Sigmoid colon (tissue), 6 donors: ENCODE measurements at regions not wholly inside any gene's neighbourhood (a gene's known extent, or its start where the extent isn't known, plus 50 kb on each side); places are given as distances from the start of the nearest gene placed in this dataset.
"Not testable (repeated sequence)": the region's sequence is repeated elsewhere in the genome, so short reads cannot be mapped to it uniquely, and the experiment has no call there.

ENCODE experiments used
- DNase-seq: peaks from one replicate; pipeline ENCODE4 v3.0.0-alpha.2; 2019
- H3K27ac ChIP-seq, 4 donors: fragments of 200-600 bp; sonication (generic); one replicate each; pipeline ENCODE4 v1.5.1; 2016 to 2019; ENCODE audit warnings: mild to moderate bottlenecking in 1 of 4
- H3K27me3 ChIP-seq, 3 donors: fragments of 200-600 bp; sonication (generic); one replicate each; pipeline ENCODE4 v1.5.1; 2019; ENCODE audit warnings: mild to moderate bottlenecking in 1 of 3
- H3K36me3 ChIP-seq, 4 donors: fragments of 200-600 bp; sonication (generic); one replicate each; pipeline ENCODE4 v1.5.1; 2016 to 2019
- H3K4me1 ChIP-seq, 4 donors: fragments of 200-600 bp; sonication (generic); one replicate each; pipeline ENCODE4 v1.5.1; 2017 to 2019
- H3K4me3 ChIP-seq, 4 donors: fragments of 200-600 bp; sonication (generic); one replicate each; pipeline ENCODE4 v1.5.1; 2017 to 2019; ENCODE audit warnings: mild to moderate bottlenecking in 2 of 4, moderate library complexity in 1 of 4
- H3K9me3 ChIP-seq, 4 donors: fragments of 200-600 bp in 3 of 4; sonication (generic) in 3 of 4; one replicate each; pipeline versions ENCODE4 v1.5.1 to v1.6.1; 2013 to 2019
- EP300 ChIP-seq, 4 donors: sonication (generic); formaldehyde crosslinking; IDR thresholded peaks; one replicate each; pipeline ENCODE4 v1.6.1; 2017; ENCODE audit warnings: antibody characterized with exemption in 4 of 4
- POLR2A ChIP-seq, 2 donors: fragments of 450-650 bp; IDR thresholded peaks; one replicate each; pipeline ENCODE4 v1.6.1; 2016; ENCODE audit warnings: antibody characterized with exemption in 2 of 2, mild to moderate bottlenecking in 2 of 2, moderate library complexity in 2 of 2
- POLR2AphosphoS5 ChIP-seq, 4 donors: sonication (generic); formaldehyde crosslinking; IDR thresholded peaks; one replicate each; pipeline ENCODE4 v1.6.1; 2017; ENCODE audit warnings: antibody characterized with exemption in 4 of 4
- WGBS, 2 donors: extraction: QIAGEN DNeasy Blood & Tissue Kit; methylation state at CpG; one replicate each; pipeline ENCODE4 v1.1.7; 2013; 5-methylcytosine and 5-hydroxymethylcytosine counted together
- intact Hi-C: fragments of 100-400 bp; cut with DNase I; formaldehyde crosslinking; loops from one replicate; pipeline ENCODE4 v1.15.1; 2023
- TF ChIP-seq, protein P1 (sequence below), 4 experiments: fragments of 450-650 bp in 3 of 4; fragments of 200-600 bp in 1 of 4; IDR thresholded peaks; one replicate each; pipeline ENCODE4 v1.5.1; 2016 to 2019; ENCODE audit warnings: antibody characterized with exemption in 4 of 4, mild to moderate bottlenecking in 3 of 4, moderate library complexity in 2 of 4
- donor health status: healthy with polysubstance abuse.
- donor health status: healthy.

DNA sequence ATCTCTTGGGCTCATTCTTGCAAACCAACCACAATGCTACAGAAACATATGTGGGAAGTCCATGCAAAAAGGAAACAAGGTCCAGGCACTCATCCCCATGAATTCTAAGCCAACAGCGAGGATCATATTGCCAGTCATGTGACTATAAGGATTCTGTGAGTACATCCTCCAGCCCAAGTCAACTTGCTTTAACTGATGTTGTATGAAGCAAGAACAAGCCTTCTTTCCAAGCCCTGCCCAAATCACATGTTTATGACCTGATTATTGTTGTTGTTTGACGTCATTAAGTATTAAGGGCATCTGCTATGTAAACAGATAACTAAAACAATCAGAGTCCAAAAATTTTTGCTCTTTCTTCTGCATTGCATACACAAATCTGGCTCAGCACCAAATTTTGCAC lies 78.2 kb upstream of the MON1B start:
- no peak overlapping the region for H3K27ac ChIP-seq
- H3K27me3 ChIP-seq = no peaks in the 10 kb centered on the region
- H3K9me3 ChIP-seq = no peaks in the 10 kb centered on the region
- no peaks in the 10 kb centered on the region for H3K4me1 ChIP-seq
- 52 to 77% methylated on average over 2 of the region's 2 CpGs for WGBS, 2 donors
- intact Hi-C loops = no loop called here
- TF ChIP-seq POLR2AphosphoS5 (IDR thresholded peaks at IDR 0.05) (no peak), POLR2A (IDR thresholded peaks at IDR 0.05) (no peak), EP300 (IDR thresholded peaks at IDR 0.05) (no peak)
- TF ChIP-seq, protein P1, sequence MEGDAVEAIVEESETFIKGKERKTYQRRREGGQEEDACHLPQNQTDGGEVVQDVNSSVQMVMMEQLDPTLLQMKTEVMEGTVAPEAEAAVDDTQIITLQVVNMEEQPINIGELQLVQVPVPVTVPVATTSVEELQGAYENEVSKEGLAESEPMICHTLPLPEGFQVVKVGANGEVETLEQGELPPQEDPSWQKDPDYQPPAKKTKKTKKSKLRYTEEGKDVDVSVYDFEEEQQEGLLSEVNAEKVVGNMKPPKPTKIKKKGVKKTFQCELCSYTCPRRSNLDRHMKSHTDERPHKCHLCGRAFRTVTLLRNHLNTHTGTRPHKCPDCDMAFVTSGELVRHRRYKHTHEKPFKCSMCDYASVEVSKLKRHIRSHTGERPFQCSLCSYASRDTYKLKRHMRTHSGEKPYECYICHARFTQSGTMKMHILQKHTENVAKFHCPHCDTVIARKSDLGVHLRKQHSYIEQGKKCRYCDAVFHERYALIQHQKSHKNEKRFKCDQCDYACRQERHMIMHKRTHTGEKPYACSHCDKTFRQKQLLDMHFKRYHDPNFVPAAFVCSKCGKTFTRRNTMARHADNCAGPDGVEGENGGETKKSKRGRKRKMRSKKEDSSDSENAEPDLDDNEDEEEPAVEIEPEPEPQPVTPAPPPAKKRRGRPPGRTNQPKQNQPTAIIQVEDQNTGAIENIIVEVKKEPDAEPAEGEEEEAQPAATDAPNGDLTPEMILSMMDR (IDR thresholded peaks at IDR 0.05) = no peak
- no peak overlapping the region for H3K4me3 ChIP-seq
- H3K36me3 ChIP-seq = no peaks in the 10 kb centered on the region
- no peak for DNase-seq

DNA sequence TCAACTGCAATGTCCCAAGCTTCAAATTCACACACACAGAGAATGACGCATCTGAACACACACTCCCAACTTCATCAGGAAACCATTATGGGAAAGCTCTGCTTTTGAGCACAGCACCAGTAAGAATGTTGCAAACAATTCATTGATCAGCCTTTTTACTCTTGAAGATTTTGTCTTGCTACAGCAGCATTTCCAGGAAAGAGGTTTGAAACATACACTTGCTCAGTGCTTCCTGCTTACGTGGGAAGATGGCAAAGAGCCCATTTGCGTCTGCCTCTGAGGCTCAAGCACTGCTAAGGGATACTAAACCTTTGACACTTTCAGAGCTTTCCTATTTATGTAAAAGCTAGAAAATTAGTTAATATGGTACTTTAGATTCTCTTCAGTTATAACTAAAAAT lies 77.2 kb upstream of the MON1B start:
- 48 to 66% methylated on average over 3 of the region's 3 CpGs for WGBS, 2 donors
- Histone ChIP-seq H3K36me3 (no peaks in the 10 kb centered on the region), H3K4me3 (no peak overlapping the region), H3K9me3 (no peaks in the 10 kb centered on the region), H3K27me3 (no peaks in the 10 kb centered on the region), H3K27ac (no peak overlapping the region), H3K4me1 (no peaks in the 10 kb centered on the region)
- TF ChIP-seq EP300 (IDR thresholded peaks at IDR 0.05) (no peak), POLR2AphosphoS5 (IDR thresholded peaks at IDR 0.05) (no peak), POLR2A (IDR thresholded peaks at IDR 0.05) (no peak)
- TF ChIP-seq, protein P1 (IDR thresholded peaks at IDR 0.05) = no peak
- intact Hi-C loops = no loop called here
- no peak for DNase-seq

DNA sequence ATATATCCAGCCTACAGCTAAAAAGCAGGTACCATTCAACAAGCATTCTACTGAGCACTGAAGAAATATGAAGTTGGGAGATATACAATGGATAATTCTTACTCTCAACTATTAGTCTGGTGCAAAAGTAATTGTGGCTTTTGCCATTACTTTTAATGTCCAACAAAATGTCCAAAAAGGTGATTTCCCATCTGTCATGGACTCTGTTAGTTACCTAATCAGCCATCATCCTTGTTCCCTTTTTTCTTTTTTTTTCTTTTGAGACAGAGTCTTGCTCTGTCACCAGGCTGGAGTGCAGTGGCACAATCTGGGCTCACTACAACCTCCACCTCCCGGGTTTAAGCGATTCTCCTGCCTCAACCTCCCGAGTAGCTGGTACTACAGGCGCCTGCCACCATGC lies 76.6 kb upstream of the MON1B start:
- H3K27me3 ChIP-seq, H3K36me3 ChIP-seq, H3K4me3 ChIP-seq, H3K4me1 ChIP-seq, H3K9me3 ChIP-seq, H3K27ac ChIP-seq, intact Hi-C loops, DNase-seq: not testable (repeated sequence)
- 95 to 98% methylated on average over 4 of the region's 4 CpGs for WGBS, 2 donors

DNA sequence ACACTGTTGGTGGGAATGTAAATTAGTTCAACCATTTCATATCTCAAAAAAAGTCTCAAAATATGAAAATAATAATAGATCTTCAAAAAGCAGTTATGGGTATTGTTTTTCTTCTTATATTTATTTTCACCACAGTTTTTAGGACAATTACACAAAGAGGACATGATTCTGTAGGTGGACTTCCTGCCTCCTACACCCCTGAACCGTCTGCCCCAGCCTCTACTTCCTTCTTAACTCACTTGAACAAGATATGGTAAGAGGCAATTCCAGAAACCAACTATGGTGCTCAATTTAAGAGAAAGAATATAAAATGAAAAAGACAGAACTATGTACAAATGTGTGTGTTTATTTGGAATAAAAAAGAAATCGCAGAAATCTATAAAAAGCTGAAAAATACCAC lies 74.1 kb upstream of the MON1B start:
- WGBS, 2 donors = 30 to 52% methylated on average over 2 of the region's 2 CpGs

DNA sequence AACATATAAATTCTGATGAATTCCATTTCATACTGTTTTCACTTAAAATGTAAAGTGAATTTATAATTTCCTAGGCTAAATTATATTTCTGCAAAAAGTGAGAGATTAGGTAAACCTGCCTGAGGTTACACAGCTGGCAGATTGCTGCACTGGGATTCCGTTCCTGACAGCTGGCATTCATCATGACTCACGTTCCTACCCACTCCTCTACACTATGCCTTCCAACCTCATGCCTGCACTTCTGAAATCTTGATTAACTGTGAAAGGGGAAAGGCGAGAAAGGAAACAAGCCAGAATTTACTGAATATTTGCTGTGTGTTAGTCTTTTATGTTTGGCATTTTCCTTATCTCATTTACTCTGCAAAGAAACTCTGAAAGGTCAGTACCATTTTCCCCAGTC lies 73.3 kb upstream of the MON1B start:
- WGBS, 2 donors = 36 to 62% methylated on average over 3 of the region's 3 CpGs
- intact Hi-C loops = no loop called here
- H3K36me3 ChIP-seq = no peaks in the 10 kb centered on the region
- DNase-seq = no peak
- no peak overlapping the region for H3K27ac ChIP-seq
- H3K4me3 ChIP-seq = no peak overlapping the region
- no peaks in the 10 kb centered on the region for H3K9me3 ChIP-seq
- TF ChIP-seq, protein P1 (IDR thresholded peaks at IDR 0.05) = no peak
- no peaks in the 10 kb centered on the region for H3K4me1 ChIP-seq
- no peaks in the 10 kb centered on the region for H3K27me3 ChIP-seq

More for the DNA sequence above, 74.1 kb upstream of the MON1B start:
- H3K4me1 ChIP-seq = no peaks in the 10 kb centered on the region
- DNase-seq = no peak
- intact Hi-C loops = no loop called here
- no peaks in the 10 kb centered on the region for H3K36me3 ChIP-seq
- H3K27me3 ChIP-seq = no peaks in the 10 kb centered on the region
- no peaks in the 10 kb centered on the region for H3K9me3 ChIP-seq
- no peak for TF ChIP-seq POLR2AphosphoS5 (IDR thresholded peaks at IDR 0.05)
- TF ChIP-seq, protein P1 (IDR thresholded peaks at IDR 0.05) = no peak
- TF ChIP-seq EP300 (IDR thresholded peaks at IDR 0.05) = no peak
- TF ChIP-seq POLR2A (IDR thresholded peaks at IDR 0.05) = no peak
- H3K27ac ChIP-seq = no peak overlapping the region
- no peak overlapping the region for H3K4me3 ChIP-seq
